Stimulated activated CD8-positive, alpha-beta memory T cell treated with anti-CD3 and anti-CD28 coated beads, Interleukin-7, amount 100 ng/mL, for 1 hour (primary cell): ENCODE measurements at regions not wholly inside any gene's neighbourhood (a gene's known extent, or its start where the extent isn't known, plus 50 kb on each side); places are given as distances from the start of the nearest gene placed in this dataset.

Experiments used
- DNase-seq, 2 donors: peaks; one replicate each; pipeline ENCODE4 v3.0.0-alpha.2; 2020; ENCODE audit warnings: low read depth in 2 of 2

DNA sequence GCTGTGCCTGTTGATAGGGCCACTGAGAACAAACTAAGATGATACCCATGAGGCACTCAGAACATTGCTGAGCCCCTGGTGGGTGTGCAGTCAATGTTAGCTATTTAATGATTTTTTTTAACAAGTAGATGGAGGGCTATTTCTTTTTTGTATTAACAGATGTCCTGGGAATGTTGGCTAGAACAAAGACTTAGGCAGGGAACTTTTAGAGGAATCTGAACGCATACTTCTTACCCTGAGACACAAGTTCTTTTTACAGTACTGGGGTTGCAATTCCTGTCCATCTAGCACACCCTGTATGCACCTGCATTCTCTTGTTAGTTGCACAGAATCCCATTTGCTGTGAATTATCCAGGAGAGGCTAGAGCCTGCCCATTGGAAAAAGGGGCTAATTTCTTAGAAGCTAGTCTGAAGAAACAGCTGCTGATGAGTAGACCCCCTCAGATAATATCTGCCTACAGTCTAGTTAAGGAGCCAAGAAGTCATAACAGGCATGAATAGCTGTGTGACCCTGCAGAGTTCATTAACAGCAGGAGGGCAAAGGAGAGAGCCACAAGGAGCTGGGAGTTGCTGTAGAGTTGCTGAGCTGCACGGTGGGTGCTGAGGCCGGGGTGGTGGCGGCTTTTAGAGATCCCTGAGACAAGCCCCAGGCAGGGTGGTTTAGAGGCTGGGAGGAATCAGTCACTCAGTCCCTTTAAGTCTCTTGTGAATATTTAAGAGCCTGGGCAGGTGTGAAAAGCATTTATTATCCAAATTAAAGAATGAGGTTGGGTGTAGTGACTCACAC is 103.7 kb upstream of the FZD8 start:
- no peak for DNase-seq

DNA sequence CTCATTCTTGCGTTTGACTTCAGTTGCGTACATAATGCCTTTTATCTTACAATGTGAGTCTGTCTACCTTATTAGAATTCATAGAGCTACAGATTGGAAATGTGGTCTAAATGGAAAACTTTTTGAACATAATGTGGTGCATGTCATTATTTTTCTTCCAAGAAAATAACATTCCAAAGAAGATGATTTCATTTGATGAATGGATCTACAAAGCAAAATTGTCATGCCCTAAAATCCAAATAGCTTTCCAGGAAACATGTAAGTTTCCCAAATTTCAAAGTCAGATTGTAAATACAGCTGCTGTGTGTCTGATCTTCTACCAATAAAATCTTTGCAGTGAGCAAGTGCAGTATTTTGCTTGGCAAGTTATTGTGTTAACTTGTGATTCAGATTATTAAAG is 101.8 kb upstream of the FZD8 start:
- no peak for DNase-seq

- no peak for DNase-seq
Measured at GRCh38 chr10:35743351-35743750, 101.3 kb upstream of the FZD8 start.

- no peak for DNase-seq
Measured at GRCh38 chr10:35739998-35740397, 97.9 kb upstream of the FZD8 start.

DNA sequence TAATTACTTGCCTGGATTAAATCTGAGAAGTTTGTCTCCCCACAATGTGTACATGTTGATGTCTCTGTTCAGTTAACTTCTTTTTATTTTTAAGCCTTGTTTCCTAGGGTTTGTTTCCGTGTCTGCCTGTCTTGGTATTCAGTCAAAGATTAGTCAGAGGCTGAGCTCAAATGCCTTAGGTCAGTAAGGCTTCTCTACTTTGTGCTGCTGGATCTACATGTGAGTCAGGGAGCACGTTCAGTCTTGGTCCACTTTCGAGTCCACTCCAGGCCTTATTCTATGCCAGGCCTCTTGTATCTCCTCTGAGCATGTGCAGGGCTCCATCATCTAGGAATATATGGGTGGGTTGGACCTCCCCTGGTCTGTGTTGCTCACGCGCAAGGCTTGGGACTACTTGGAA is 93.3 kb upstream of the FZD8 start:
- no peak for DNase-seq

DNA sequence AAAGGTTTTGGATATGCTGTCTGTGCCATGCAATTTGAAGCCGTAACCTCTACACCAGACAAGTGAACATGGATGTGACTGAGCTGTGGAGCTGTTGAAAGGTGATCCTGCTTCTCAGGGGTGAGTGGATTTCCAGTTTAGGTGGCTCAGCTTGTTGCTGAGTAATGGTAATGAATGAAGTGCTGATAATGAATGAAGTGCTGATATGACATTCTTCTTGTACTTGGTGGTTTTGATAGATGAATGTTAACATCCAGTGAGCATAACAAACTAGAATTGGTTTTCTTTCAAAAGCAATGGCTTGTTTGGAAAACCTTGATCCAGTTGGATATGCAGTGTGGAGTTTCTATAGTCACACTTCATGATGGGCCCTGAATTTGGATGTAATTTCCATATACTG is 89.7 kb upstream of the FZD8 start:
- no peak for DNase-seq

DNA sequence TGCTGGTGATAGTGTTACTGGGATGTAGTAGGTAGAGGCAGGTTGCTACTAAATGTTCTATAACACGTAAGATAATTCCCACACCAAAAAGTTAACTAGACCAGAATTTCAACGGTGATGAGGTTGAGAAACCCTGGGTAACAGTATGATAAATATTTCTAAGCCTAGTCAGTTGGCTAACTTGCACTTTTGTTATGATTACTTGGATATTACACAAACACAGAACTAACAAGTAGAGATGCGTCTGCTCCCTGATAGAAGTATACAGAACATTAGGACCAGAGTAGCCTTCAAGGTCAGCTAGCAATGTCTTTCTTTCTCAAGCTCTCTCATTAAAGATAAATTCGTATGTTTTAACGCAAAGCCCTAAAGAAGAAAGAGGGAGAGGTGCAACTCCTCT is 86.2 kb upstream of the FZD8 start:
- DNase-seq: no peak

GRCh38 chr10:35726846-35727245 is 84.8 kb upstream of the FZD8 start:
- DNase-seq: no peak

GRCh38 chr10:35723992-35724391 is 81.9 kb upstream of the FZD8 start:
- DNase-seq: no peak

DNA sequence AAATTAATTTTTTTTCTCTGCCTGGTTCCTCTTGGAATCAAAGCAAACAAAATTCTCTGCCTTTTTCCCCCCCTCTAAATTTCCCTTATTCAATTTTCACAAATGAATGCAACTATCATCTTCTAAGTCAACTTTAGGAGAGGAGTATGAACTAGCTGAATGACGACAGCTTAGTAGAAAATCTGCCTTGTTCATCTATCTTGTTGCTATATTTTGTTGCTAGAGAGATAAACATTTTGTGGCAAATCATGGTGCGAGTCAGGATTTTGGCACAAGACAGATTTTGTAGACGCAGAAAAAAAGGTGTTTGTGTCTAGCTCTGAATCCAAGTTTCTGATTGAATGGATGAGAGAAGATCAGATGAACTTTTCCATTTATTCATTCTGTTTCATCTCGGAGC is 81.0 kb upstream of the FZD8 start:
- DNase-seq: no peak

DNA sequence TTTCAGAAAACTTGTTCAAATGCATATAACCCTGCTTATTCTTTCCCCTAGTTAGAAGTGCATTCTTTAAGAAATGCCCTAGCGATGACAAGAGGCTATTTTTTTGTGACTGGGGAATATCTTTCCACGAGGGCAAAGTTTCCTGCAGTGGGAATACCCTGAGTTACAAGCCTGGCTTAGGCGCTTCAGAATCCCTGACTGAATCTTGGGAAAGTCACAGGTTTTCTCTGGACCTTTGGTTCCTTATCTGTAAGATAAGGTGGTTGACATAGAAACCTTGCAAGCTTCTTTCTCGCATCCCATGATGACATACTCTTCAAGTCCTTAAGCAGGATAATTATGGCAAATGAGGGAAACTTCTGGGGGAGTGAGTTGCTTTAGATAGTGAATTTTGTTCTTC is 80.5 kb upstream of the FZD8 start:
- no peak for DNase-seq

DNA sequence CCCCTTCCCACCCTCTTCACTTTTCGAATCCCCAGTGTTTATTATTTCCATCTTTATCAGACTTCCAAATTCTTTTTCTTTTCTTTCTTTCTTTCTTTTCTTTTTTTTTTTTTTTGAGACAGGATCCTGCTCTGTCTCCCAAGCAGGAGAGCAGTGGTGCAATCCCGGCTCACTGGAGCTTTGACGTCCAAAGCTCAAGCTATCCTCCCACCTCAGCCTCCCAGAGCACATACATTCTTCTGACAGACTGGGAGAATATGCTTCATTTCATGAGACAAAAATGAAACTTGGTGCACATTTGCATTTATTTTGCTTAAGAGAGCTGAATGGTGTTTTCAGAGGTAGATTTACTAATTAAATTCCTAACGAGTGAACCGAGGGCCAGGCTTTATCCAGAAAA is 80.1 kb upstream of the FZD8 start:
- DNase-seq: no peak

- DNase-seq: no peak
Measured at GRCh38 chr10:35720366-35720765, 78.3 kb upstream of the FZD8 start.

- no peak for DNase-seq
Measured at GRCh38 chr10:35716776-35717175, 74.7 kb upstream of the FZD8 start.

DNA sequence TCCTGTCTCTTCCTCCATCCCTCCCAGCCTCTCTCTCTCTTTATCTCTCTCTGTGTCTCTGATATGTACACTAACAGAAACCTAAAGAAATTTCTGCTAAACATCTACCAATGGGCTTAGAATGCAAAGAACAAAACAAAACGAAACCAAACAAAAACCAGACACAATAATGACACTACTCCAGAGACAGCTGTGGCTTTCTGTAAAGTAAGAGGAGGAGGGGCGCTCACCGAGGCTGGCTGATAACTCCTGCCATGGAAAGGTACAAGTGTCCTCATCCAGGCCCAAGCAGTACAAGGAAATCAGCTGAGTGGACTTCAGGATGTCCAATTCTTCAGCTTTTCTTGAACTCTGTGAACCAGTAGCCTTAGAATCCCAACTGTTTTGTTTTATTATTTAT is 70.4 kb upstream of the FZD8 start:
- no peak for DNase-seq

DNA sequence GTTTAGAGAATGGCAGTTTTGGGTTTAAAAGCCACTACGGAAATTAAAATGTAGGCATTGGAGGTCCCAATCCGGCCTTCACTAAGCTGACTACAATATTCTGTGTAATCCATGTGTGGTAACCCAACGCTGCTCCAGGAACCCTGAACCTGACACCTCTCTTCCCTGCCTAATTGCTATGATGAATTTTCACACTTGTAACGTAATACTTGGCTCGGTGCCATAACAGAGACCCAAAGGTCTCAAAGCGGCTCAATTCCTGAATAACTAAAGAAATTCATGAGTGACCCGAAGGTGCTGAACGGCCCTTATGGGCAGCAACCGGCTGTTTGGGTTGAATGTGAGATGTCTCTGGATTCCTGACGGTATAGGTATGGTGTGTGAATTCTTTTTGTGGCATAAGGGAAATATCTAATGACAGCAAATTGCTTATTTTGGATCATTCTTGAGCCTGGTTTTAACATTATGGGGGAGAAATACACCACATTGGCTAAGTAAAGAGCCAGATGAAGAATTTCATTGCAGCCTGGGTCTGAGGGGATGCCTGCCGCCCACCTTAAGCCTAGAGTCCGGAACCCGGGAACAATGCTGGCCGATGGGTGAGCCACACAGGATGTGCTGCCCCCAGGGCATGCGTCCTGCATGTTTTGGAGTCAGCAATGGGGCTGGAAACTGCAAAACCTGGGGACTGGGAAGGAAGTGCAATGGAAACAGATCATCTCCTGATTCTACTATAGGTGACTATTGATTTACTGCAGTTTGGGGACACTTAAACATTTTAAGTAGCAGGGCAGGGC is 69.7 kb upstream of the FZD8 start:
- no peak for DNase-seq

GRCh38 chr10:35707642-35708425 is 65.7 kb upstream of the FZD8 start:
- DNase-seq: no peak

DNA sequence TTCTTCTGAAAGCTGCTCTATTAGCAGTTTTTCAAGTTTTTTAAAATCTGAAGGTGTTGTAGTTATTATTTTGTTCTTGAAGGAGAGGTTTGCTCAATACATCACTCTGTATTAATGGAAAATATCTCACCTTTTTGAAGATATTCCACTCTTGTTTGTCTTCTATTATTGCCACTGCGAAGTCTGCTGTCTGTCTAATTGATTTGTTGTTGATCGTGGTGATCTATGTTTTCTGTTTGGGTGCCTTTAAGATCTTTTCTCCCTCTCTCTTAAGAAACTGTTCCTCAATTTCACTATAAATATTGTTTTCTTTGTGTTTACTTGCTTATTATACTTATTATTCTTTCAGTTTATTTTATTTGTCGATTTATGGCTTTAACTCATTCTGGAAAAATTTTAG is 64.9 kb upstream of the FZD8 start:
- DNase-seq: no peak

GRCh38 chr10:35705671-35706070 is 63.6 kb upstream of the FZD8 start:
- DNase-seq: no peak

GRCh38 chr10:35705051-35705450 is 63.0 kb upstream of the FZD8 start:
- no peak for DNase-seq

- no peak for DNase-seq
Measured at GRCh38 chr10:35704401-35704800, 62.3 kb upstream of the FZD8 start.

DNA sequence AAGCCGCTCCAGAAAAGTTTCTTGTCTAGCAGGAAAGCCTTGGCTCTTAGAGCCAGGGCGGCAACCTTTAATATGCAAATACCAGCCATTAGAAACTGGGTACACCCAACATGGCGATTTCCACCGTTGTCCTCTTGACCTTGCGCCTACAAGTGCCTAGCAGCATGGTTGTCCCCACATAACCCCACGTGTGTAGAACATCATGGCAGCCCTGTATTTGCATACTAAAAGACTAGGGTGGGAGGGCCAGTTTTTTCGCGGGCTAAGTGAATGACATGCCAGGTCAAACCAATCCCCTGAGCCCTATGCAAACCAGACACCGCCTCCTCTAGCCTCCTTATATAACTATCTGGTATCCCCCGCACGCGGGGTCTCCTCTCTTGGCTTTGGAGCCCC is 58.4 kb upstream of the FZD8 start:
- DNase-seq: no peak
